Epithelial cell of esophagus (primary cell): ENCODE measurements at regions not wholly inside any gene's neighbourhood (a gene's known extent, or its start where the extent isn't known, plus 50 kb on each side); places are given as distances from the start of the nearest gene placed in this dataset.

Experiments used
- DNase-seq: peaks from one replicate; pipeline ENCODE4 v3.0.0; 2010; ENCODE audit warnings: low read depth
- H3K4me3 ChIP-seq: 2 replicates; pipeline ENCODE4 v1.5.1; 2011; ENCODE audit warnings: mild to moderate bottlenecking, low read length, control low read depth
- CTCF ChIP-seq: IDR thresholded peaks from 2 replicates; pipeline ENCODE4 v1.5.1; 2011; ENCODE audit warnings: low read depth, mild to moderate bottlenecking, low read length, control low read depth, inconsistent platforms; ENCODE audit not compliant: insufficient read depth; ENCODE audit errors: missing control alignments

GRCh38 chr1:187283984-187284383, 455.2 kb downstream of the PLA2G4A start:
- no peak overlapping the region for H3K4me3 ChIP-seq
- no peak for TF ChIP-seq CTCF
- no peak for DNase-seq

DNA sequence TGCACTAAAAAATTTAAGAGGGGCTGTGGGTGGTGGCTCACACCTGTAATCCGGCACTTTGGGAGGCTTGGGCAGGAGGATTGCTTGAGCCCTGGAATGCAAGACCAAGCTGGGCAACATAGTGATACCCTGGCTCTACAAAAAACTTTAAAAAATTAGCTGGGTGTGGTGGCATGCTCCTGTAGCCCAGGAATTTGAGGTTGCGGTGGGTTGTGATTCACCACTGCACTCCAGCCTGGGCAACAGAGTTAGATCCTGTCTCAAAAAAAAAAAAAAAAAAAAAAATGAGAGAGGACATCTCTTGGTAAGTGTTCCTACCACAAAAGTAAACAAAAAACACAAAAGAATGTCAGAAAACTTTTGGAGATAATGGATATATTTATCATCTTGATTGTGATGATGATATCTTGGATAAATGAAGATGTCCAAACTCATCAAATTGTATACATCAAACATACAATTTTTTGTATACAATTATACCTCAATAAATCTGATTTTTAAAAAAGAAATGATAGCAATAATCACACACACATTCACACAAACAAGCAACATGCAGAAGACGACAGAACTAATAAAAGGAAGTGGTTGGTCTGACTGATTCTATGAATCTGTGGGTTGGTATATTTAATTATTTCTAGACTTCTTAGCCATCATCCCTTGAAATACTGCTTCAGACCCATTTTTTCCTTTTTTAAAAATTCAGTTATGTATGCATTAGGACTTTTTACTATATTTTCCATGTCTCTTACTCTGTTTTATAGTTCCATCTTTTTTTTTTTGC, 465.9 kb downstream of the PLA2G4A start:
- DNase-seq, result no peak
- no peak overlapping the region for H3K4me3 ChIP-seq
- no peak for TF ChIP-seq CTCF

DNA sequence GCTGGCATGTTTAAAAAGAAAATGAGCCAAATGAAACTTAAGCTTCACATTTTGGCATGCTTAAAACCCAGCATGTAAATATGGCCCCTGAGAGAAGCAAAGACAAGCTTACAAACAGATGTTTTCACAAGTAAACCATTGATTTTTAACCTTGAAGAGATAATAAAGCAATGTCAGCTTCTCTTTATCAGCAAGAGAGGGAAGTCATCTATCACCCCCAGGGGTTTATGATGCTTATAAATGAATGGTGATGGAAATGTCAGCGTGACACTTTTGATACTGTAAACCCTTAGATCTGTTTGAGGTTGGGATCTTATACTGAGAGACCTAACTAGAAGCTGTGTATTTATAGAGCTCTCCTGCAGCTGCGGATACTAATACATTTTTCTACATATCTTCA, 471.3 kb downstream of the PLA2G4A start:
- no peak for TF ChIP-seq CTCF
- no peak for DNase-seq
- H3K4me3 ChIP-seq, result no peak overlapping the region

- no peak for TF ChIP-seq CTCF
- no peak overlapping the region for H3K4me3 ChIP-seq
- DNase-seq, result no peak
These were observed 478.1 kb downstream of the PLA2G4A start for GRCh38 chr1:187306710-187307415.

GRCh38 chr1:187310038-187310631, 481.4 kb downstream of the PLA2G4A start:
- no peak for TF ChIP-seq CTCF
- no peak overlapping the region for H3K4me3 ChIP-seq
- DNase-seq, result no peak

DNA sequence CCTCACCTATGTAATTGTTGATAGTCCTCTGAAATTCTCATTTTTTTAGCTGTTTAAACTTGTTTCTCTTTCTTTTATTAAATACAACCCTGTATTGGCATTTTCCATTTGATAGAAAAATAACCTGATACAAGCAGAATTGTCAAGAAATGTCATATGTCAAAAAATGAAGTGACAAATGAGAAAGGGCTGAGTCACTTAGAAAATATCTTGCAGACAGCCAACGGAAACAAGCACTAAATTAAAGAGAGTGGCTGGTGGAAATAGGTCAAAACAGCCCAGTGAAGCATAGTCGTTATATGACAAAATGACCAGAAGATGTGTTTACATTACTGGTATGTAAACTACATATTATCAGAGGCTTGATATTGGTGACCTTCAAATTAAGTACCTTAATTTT, 484.4 kb downstream of the PLA2G4A start:
- no peak for DNase-seq
- no peak for TF ChIP-seq CTCF
- no peak overlapping the region for H3K4me3 ChIP-seq
